ENCODE measurements at regions not wholly inside any gene's neighbourhood (a gene's known extent, or its start where the extent isn't known, plus 50 kb on each side); places are given as distances from the start of the nearest gene placed in this dataset.
"Not testable (repeated sequence)": the region's sequence is repeated elsewhere in the genome, so short reads cannot be mapped to it uniquely, and the experiment has no call there.

- Mint-ChIP-seq H3K36me3 (peaks cover 3% of the 10 kb centered on the region), H3K9me3 (peaks cover 20% of the 10 kb centered on the region), H3K4me3 (no peak overlapping the region), H3K27ac (no peak overlapping the region), H3K4me1 (ENCODE audit: unreplicated experiment) (peaks cover 11% of the 10 kb centered on the region), H3K27me3 (peaks cover 3% of the 10 kb centered on the region)
- TF ChIP-seq, protein P1, sequence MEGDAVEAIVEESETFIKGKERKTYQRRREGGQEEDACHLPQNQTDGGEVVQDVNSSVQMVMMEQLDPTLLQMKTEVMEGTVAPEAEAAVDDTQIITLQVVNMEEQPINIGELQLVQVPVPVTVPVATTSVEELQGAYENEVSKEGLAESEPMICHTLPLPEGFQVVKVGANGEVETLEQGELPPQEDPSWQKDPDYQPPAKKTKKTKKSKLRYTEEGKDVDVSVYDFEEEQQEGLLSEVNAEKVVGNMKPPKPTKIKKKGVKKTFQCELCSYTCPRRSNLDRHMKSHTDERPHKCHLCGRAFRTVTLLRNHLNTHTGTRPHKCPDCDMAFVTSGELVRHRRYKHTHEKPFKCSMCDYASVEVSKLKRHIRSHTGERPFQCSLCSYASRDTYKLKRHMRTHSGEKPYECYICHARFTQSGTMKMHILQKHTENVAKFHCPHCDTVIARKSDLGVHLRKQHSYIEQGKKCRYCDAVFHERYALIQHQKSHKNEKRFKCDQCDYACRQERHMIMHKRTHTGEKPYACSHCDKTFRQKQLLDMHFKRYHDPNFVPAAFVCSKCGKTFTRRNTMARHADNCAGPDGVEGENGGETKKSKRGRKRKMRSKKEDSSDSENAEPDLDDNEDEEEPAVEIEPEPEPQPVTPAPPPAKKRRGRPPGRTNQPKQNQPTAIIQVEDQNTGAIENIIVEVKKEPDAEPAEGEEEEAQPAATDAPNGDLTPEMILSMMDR (conservative IDR thresholded peaks at IDR 0.05): no peak
- no peak for DNase-seq (ENCODE audit: extremely low spot score, unreplicated experiment)
These were observed 151.9 kb downstream of the GXYLT1 start for GRCh38 chr12:41992692-41993215.

- Mint-ChIP-seq H3K36me3 (peaks cover 3% of the 10 kb centered on the region), H3K27me3 (no peaks in the 10 kb centered on the region), H3K4me3 (no peak overlapping the region), H3K9me3 (peaks cover 20% of the 10 kb centered on the region), H3K4me1 (ENCODE audit: unreplicated experiment) (peaks cover 11% of the 10 kb centered on the region), H3K27ac (no peak overlapping the region)
- TF ChIP-seq, protein P1 (conservative IDR thresholded peaks at IDR 0.05): no peak
- DNase-seq (ENCODE audit: extremely low spot score, unreplicated experiment): no peak
These were observed 152.7 kb downstream of the GXYLT1 start for GRCh38 chr12:41992022-41992421.

DNA sequence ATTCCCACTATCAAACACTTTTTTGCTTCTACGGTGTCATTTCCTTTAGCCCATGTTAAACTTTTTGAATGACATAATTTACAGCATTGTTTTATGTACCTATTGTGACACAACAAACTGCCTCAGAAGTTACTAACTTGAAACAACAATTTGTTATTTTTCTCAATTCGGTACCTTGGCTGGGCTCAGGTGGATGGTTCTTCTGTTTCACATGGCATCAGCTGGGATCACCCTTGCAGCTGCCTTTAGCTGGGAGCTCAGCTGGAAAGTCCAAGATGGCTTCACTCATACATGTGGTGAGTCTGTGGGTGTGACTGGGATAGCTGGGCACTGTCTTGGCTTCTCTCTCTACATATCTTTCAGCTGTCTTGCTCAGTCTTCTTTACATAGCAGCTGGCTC, 156.0 kb downstream of the GXYLT1 start:
- Mint-ChIP-seq H3K4me1 (ENCODE audit: unreplicated experiment) (peaks cover 14% of the 10 kb centered on the region), H3K36me3 (peaks cover 3% of the 10 kb centered on the region), H3K27me3 (no peaks in the 10 kb centered on the region), H3K27ac (no peak overlapping the region), H3K4me3 (no peak overlapping the region), H3K9me3 (peaks cover 20% of the 10 kb centered on the region)
- TF ChIP-seq, protein P1 (conservative IDR thresholded peaks at IDR 0.05): no peak
- DNase-seq (ENCODE audit: extremely low spot score, unreplicated experiment): no peak

DNA sequence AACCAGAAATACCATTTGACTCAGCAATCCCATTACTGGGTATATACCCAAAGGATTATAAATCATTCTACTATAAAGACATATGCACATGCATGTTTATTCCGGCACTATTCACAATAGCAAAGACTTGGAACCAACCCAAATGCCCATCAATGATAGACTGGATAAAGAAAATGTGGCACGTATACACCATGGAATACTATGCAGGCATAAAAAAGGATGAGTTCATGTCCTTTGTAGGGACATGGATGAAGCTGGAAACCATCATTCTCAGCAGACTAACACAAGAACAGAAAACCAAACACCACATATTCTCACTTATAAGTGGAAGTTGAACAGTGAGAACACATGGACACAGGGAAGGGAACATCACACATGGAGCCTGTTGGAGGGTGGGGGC, 158.2 kb downstream of the GXYLT1 start:
- Mint-ChIP-seq H3K4me1 (ENCODE audit: unreplicated experiment) (peaks cover 23% of the 10 kb centered on the region), H3K9me3 (peaks cover 14% of the 10 kb centered on the region)
- DNase-seq (ENCODE audit: extremely low spot score, unreplicated experiment); H3K27ac Mint-ChIP-seq; H3K36me3 Mint-ChIP-seq; H3K4me3 Mint-ChIP-seq; H3K27me3 Mint-ChIP-seq: not testable (repeated sequence)

DNA sequence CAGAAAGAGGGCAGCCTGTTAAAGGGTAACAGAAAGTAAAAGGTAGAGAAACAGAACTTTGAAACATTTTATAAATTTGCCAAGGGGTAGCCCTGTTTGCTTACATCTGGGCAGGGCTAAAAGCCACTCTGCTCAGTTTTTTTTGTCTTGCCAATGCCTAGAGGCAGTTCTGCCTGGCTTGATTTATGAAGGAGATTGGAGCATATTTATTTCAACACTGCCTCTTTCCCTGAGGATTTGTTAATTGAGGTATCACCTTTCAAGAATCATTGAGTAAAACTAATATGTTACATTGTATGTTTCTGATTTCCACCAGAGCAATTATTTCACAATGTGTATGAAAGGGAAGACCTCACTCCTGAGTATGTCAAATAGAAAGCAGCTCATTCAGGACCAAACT, 160.8 kb downstream of the GXYLT1 start:
- DNase-seq (ENCODE audit: extremely low spot score, unreplicated experiment): no peak
- Mint-ChIP-seq H3K36me3 (peaks cover 4% of the 10 kb centered on the region), H3K9me3 (peaks cover 4% of the 10 kb centered on the region), H3K27ac (no peak overlapping the region), H3K4me3 (no peak overlapping the region), H3K27me3 (no peaks in the 10 kb centered on the region), H3K4me1 (ENCODE audit: unreplicated experiment) (peaks cover 37% of the 10 kb centered on the region)
- TF ChIP-seq, protein P1 (conservative IDR thresholded peaks at IDR 0.05): no peak

GRCh38 chr12:41983394-41983793, 161.3 kb downstream of the GXYLT1 start:
- TF ChIP-seq, protein P1 (conservative IDR thresholded peaks at IDR 0.05): no peak
- H3K36me3 Mint-ChIP-seq: peaks cover 4% of the 10 kb centered on the region
- no peak for DNase-seq (ENCODE audit: extremely low spot score, unreplicated experiment)
- H3K4me3 Mint-ChIP-seq: no peak overlapping the region
- H3K4me1 Mint-ChIP-seq (ENCODE audit: unreplicated experiment): peaks cover 37% of the 10 kb centered on the region
- no peaks in the 10 kb centered on the region for H3K9me3 Mint-ChIP-seq
- H3K27me3 Mint-ChIP-seq: no peaks in the 10 kb centered on the region
- H3K27ac Mint-ChIP-seq: no peak overlapping the region
